ENCODE measurements at regions not wholly inside any gene's neighbourhood (a gene's known extent, or its start where the extent isn't known, plus 50 kb on each side); places are given as distances from the start of the nearest gene placed in this dataset.

DNA sequence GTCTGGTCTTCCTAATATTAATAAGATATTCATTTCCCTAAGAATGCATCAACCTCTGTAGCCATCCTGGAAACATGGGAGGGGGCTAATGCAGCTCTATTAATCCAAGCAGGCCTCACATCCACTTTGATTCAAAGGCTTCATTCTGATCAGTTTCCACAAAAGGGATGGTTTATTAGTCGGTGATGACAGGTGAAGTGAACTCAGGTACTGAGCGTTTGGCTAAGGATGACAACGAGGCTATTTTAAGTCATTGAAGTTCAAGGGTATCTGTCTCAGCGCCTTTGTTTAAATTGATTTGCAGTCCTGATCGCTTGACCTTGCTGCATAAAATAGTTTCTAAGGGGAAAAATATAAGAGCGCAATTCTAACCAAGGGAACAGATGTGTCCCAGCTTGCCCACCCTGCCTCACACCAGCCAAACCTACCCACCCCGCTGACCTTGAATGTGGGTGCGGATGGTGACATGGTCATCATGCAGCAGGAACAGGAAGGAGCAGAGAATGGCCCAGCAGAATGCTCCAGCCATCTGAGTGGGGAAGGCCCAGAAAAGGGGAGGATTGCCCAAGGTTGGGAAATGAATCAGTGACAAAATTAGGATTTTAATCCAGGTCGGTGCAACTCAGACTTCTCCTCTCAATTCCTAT lies 70.5 kb upstream of the ZNF618 start:
- TF ChIP-seq EZH2phosphoT487 (IDR thresholded peaks at IDR 0.05; ENCODE audit: low read length), result no peak
- TF ChIP-seq, protein P1, sequence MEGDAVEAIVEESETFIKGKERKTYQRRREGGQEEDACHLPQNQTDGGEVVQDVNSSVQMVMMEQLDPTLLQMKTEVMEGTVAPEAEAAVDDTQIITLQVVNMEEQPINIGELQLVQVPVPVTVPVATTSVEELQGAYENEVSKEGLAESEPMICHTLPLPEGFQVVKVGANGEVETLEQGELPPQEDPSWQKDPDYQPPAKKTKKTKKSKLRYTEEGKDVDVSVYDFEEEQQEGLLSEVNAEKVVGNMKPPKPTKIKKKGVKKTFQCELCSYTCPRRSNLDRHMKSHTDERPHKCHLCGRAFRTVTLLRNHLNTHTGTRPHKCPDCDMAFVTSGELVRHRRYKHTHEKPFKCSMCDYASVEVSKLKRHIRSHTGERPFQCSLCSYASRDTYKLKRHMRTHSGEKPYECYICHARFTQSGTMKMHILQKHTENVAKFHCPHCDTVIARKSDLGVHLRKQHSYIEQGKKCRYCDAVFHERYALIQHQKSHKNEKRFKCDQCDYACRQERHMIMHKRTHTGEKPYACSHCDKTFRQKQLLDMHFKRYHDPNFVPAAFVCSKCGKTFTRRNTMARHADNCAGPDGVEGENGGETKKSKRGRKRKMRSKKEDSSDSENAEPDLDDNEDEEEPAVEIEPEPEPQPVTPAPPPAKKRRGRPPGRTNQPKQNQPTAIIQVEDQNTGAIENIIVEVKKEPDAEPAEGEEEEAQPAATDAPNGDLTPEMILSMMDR (IDR thresholded peaks at IDR 0.05; ENCODE audit: low read length), result no peak

All from MM.1S (cell line).